ENCODE measurements at regions not wholly inside any gene's neighbourhood (a gene's known extent, or its start where the extent isn't known, plus 50 kb on each side); places are given as distances from the start of the nearest gene placed in this dataset.
"Not testable (repeated sequence)": the region's sequence is repeated elsewhere in the genome, so short reads cannot be mapped to it uniquely, and the experiment has no call there.

DNA sequence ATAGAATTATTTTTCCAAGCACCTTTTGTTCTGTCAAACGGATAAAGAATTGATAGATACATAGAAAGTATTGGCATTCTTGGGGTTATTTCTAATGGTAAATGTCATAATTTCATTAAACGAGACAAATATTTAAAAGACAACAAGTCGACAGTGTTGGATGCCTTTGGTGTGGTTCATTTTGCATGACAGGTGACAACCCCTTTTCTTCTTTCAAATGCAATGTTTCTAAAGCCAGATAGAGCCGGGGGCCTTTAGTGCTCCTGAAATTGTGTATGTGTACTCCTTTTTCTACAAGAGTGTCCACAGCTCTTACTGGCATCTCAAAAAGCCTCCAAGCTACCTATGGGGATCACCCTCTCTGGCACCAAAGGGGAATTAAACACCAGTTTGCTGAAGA lies 350.8 kb upstream of the ID2 start:
- no peaks in the 10 kb centered on the region for H3K4me1 ChIP-seq
- H3K4me3 ChIP-seq: no peak overlapping the region
- TF ChIP-seq, protein P1, sequence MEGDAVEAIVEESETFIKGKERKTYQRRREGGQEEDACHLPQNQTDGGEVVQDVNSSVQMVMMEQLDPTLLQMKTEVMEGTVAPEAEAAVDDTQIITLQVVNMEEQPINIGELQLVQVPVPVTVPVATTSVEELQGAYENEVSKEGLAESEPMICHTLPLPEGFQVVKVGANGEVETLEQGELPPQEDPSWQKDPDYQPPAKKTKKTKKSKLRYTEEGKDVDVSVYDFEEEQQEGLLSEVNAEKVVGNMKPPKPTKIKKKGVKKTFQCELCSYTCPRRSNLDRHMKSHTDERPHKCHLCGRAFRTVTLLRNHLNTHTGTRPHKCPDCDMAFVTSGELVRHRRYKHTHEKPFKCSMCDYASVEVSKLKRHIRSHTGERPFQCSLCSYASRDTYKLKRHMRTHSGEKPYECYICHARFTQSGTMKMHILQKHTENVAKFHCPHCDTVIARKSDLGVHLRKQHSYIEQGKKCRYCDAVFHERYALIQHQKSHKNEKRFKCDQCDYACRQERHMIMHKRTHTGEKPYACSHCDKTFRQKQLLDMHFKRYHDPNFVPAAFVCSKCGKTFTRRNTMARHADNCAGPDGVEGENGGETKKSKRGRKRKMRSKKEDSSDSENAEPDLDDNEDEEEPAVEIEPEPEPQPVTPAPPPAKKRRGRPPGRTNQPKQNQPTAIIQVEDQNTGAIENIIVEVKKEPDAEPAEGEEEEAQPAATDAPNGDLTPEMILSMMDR (IDR thresholded peaks at IDR 0.05 in 4 of 5, conservative IDR thresholded peaks at IDR 0.05 in 1 of 5): no peak
- no peak for TF ChIP-seq POLR2A (IDR thresholded peaks at IDR 0.05)
- H3K9me3 ChIP-seq: no peaks in the 10 kb centered on the region
- ATAC-seq (no peak), DNase-seq (no peak)
- in situ Hi-C loops (cut with MboI; ENCODE audit: low sequenced_read_pairs in 4 of 4): no loop called here
- no peaks in the 10 kb centered on the region for H3K36me3 ChIP-seq
- H3K27me3 ChIP-seq: no peaks in the 10 kb centered on the region
- H3K27ac ChIP-seq: no peak overlapping the region
- intact Hi-C loops (cut with DNase I; ENCODE audit: low total_unique reads): no loop called here

DNA sequence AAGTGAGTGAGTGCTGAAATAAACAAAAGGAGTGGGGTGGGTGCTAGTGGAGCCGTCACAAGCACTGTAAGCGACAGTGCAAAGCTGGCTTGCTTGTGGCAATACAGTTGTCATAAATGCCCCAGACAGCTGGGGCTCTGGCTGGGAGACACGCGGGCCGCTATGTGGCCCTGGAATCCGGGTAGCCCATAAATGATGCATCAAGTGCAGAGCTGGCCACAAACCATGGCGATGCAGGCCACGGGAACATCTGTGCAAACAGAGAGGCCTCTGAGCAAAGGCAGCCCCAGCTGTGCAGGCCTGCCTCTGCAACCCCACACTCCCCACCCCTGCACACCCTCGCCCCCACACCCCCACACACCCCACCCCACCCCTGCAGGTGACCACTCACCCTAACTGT lies 349.2 kb upstream of the ID2 start:
- intact Hi-C loops (cut with DNase I; ENCODE audit: low total_unique reads): no loop called here
- Histone ChIP-seq H3K4me3 (no peak overlapping the region), H3K9me3 (no peaks in the 10 kb centered on the region), H3K36me3 (no peaks in the 10 kb centered on the region), H3K27ac (no peak overlapping the region), H3K4me1 (no peaks in the 10 kb centered on the region), H3K27me3 (no peaks in the 10 kb centered on the region)
- DNase-seq (no peak), ATAC-seq (no peak)
- in situ Hi-C loops (cut with MboI; ENCODE audit: low sequenced_read_pairs in 4 of 4): no loop called here
- no peak for TF ChIP-seq POLR2A (IDR thresholded peaks at IDR 0.05)
- TF ChIP-seq, protein P1 (IDR thresholded peaks at IDR 0.05 in 4 of 5, conservative IDR thresholded peaks at IDR 0.05 in 1 of 5): no peak

GRCh38 chr2:8333177-8333831 lies 348.6 kb upstream of the ID2 start:
- TF ChIP-seq, protein P1 (IDR thresholded peaks at IDR 0.05 in 4 of 5, conservative IDR thresholded peaks at IDR 0.05 in 1 of 5): no peak
- no peak for TF ChIP-seq POLR2A (IDR thresholded peaks at IDR 0.05)
- H3K36me3 ChIP-seq: no peaks in the 10 kb centered on the region
- H3K4me3 ChIP-seq: no peak overlapping the region
- H3K4me1 ChIP-seq: no peaks in the 10 kb centered on the region
- no peak for DNase-seq
- intact Hi-C loops (cut with DNase I; ENCODE audit: low total_unique reads) (no loop called here), in situ Hi-C loops (cut with MboI; ENCODE audit: low sequenced_read_pairs in 4 of 4) (no loop called here)
- H3K27ac ChIP-seq: no peak overlapping the region
- no peak for ATAC-seq
- H3K9me3 ChIP-seq: no peaks in the 10 kb centered on the region
- H3K27me3 ChIP-seq: no peaks in the 10 kb centered on the region

DNA sequence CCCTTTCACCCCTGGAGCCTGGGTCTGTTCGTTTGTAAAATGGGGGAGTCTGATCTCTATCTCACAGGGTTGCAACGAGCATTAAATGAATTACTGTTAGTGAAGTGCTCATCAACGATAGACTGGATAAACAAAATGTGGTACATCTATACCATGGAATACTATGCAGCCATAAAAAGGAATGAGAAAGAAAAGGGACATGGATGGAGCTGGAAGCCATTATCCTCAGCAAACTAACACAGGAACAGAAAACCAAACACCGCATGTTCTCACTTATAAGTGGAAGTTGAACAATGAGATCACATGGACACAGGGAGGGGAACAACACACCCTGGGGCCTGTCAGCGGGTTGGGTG lies 348.0 kb upstream of the ID2 start:
- ATAC-seq; in situ Hi-C loops (cut with MboI; ENCODE audit: low sequenced_read_pairs in 4 of 4): not testable (repeated sequence)

GRCh38 chr2:8334866-8335325 lies 347.0 kb upstream of the ID2 start:
- no peak overlapping the region for H3K4me3 ChIP-seq
- H3K9me3 ChIP-seq: no peaks in the 10 kb centered on the region
- ATAC-seq (no peak), DNase-seq (no peak)
- no peaks in the 10 kb centered on the region for H3K36me3 ChIP-seq
- no peaks in the 10 kb centered on the region for H3K27me3 ChIP-seq
- in situ Hi-C loops (cut with MboI; ENCODE audit: low sequenced_read_pairs in 4 of 4) (no loop called here), intact Hi-C loops (cut with DNase I; ENCODE audit: low total_unique reads) (no loop called here)
- no peaks in the 10 kb centered on the region for H3K4me1 ChIP-seq
- H3K27ac ChIP-seq: no peak overlapping the region
- TF ChIP-seq POLR2A (IDR thresholded peaks at IDR 0.05): no peak
- TF ChIP-seq, protein P1 (IDR thresholded peaks at IDR 0.05 in 4 of 5, conservative IDR thresholded peaks at IDR 0.05 in 1 of 5): no peak

More for the DNA sequence above, 348.0 kb upstream of the ID2 start:
- H3K9me3 ChIP-seq; H3K36me3 ChIP-seq; DNase-seq; H3K27me3 ChIP-seq; intact Hi-C loops (cut with DNase I; ENCODE audit: low total_unique reads); H3K4me1 ChIP-seq; H3K4me3 ChIP-seq; H3K27ac ChIP-seq: not testable (repeated sequence)
